Effector memory CD4-positive, alpha-beta T cell (primary cell): ENCODE measurements at regions not wholly inside any gene's neighbourhood (a gene's known extent, or its start where the extent isn't known, plus 50 kb on each side); places are given as distances from the start of the nearest gene placed in this dataset.
"Not testable (repeated sequence)": the region's sequence is repeated elsewhere in the genome, so short reads cannot be mapped to it uniquely, and the experiment has no call there.

Experiments
- DNase-seq, 3 donors: peaks; one replicate each; pipeline ENCODE4 v3.0.0-alpha.2; 2020
- H3K27ac ChIP-seq: 2 replicates; pipeline ENCODE4 v1.7.0; 2013; ENCODE audit warnings: mild to moderate bottlenecking, low read length, moderate library complexity; ENCODE audit not compliant: insufficient read depth, poor library complexity, severe bottlenecking
- H3K27me3 ChIP-seq: replicated peaks from 2 replicates; pipeline ENCODE4 v1.7.0; 2013; ENCODE audit warnings: mild to moderate bottlenecking, low read length; ENCODE audit not compliant: insufficient read depth, control insufficient read depth, poor library complexity, severe bottlenecking
- H3K36me3 ChIP-seq: 2 replicates; pipeline ENCODE4 v1.7.0; 2013; ENCODE audit warnings: mild to moderate bottlenecking, low read length, moderate library complexity; ENCODE audit not compliant: control insufficient read depth, insufficient read depth
- H3K4me1 ChIP-seq: 2 replicates; pipeline ENCODE4 v1.7.0; 2013; ENCODE audit warnings: low read length, mild to moderate bottlenecking; ENCODE audit not compliant: control insufficient read depth, insufficient read depth, poor library complexity, severe bottlenecking
- H3K4me3 ChIP-seq: 2 replicates; pipeline ENCODE4 v1.7.0; 2013; ENCODE audit warnings: low read length, low read depth, mild to moderate bottlenecking; ENCODE audit not compliant: insufficient read depth, poor library complexity, severe bottlenecking
- H3K9me3 ChIP-seq: 2 replicates; pipeline ENCODE4 v1.7.0; 2013; ENCODE audit warnings: mild to moderate bottlenecking, low read length, moderate library complexity; ENCODE audit not compliant: control insufficient read depth

- no peaks in the 10 kb centered on the region for H3K4me1 ChIP-seq
- H3K36me3 ChIP-seq, result no peaks in the 10 kb centered on the region
- peak in 1 of 3 donors; percentile 0 for DNase-seq
- no peaks in the 10 kb centered on the region for H3K9me3 ChIP-seq
- H3K27me3 ChIP-seq, result no peaks in the 10 kb centered on the region
- no peak overlapping the region for H3K4me3 ChIP-seq
- no peak overlapping the region for H3K27ac ChIP-seq
These were observed 173.9 kb upstream of the GRM3 start for GRCh38 chr7:86469680-86470295.

- no peak overlapping the region for H3K27ac ChIP-seq
- H3K4me3 ChIP-seq, result no peak overlapping the region
- no peaks in the 10 kb centered on the region for H3K27me3 ChIP-seq
- H3K36me3 ChIP-seq, result no peaks in the 10 kb centered on the region
- no peaks in the 10 kb centered on the region for H3K9me3 ChIP-seq
- DNase-seq, result no peak
- H3K4me1 ChIP-seq, result no peaks in the 10 kb centered on the region
These were observed 189.0 kb upstream of the GRM3 start for GRCh38 chr7:86454753-86455152.

GRCh38 chr7:86453454-86453853, 190.3 kb upstream of the GRM3 start:
- DNase-seq, result no peak
- no peaks in the 10 kb centered on the region for H3K4me1 ChIP-seq
- H3K9me3 ChIP-seq, result no peaks in the 10 kb centered on the region
- no peaks in the 10 kb centered on the region for H3K27me3 ChIP-seq
- no peaks in the 10 kb centered on the region for H3K36me3 ChIP-seq
- H3K4me3 ChIP-seq, result no peak overlapping the region
- no peak overlapping the region for H3K27ac ChIP-seq

GRCh38 chr7:86448856-86449255, 194.9 kb upstream of the GRM3 start:
- Histone ChIP-seq H3K36me3 (no peaks in the 10 kb centered on the region), H3K9me3 (no peaks in the 10 kb centered on the region), H3K4me1 (no peaks in the 10 kb centered on the region), H3K27me3 (no peaks in the 10 kb centered on the region), H3K4me3 (no peak overlapping the region), H3K27ac (no peak overlapping the region)
- no peak for DNase-seq

- Histone ChIP-seq H3K4me1 (no peaks in the 10 kb centered on the region), H3K27me3 (no peaks in the 10 kb centered on the region), H3K36me3 (no peaks in the 10 kb centered on the region), H3K9me3 (no peaks in the 10 kb centered on the region), H3K27ac (no peak overlapping the region), H3K4me3 (no peak overlapping the region)
- no peak for DNase-seq
These were observed 198.4 kb upstream of the GRM3 start for GRCh38 chr7:86445285-86445684.

GRCh38 chr7:86444245-86444644, 199.5 kb upstream of the GRM3 start:
- Histone ChIP-seq H3K4me1 (no peaks in the 10 kb centered on the region), H3K9me3 (no peaks in the 10 kb centered on the region), H3K4me3 (no peak overlapping the region), H3K36me3 (no peaks in the 10 kb centered on the region), H3K27ac (no peak overlapping the region), H3K27me3 (no peaks in the 10 kb centered on the region)
- no peak for DNase-seq

GRCh38 chr7:86440420-86440819, 203.3 kb upstream of the GRM3 start:
- H3K4me1 ChIP-seq, H3K27me3 ChIP-seq, H3K9me3 ChIP-seq, H3K36me3 ChIP-seq, H3K4me3 ChIP-seq, H3K27ac ChIP-seq, DNase-seq: not testable (repeated sequence)

- DNase-seq, result no peak
- Histone ChIP-seq H3K4me1 (no peaks in the 10 kb centered on the region), H3K27me3 (no peaks in the 10 kb centered on the region), H3K9me3 (no peaks in the 10 kb centered on the region), H3K27ac (no peak overlapping the region), H3K4me3 (no peak overlapping the region), H3K36me3 (no peaks in the 10 kb centered on the region)
These were observed 205.7 kb upstream of the GRM3 start for GRCh38 chr7:86437951-86438450.

GRCh38 chr7:86431761-86432160, 211.9 kb upstream of the GRM3 start:
- no peaks in the 10 kb centered on the region for H3K36me3 ChIP-seq
- no peaks in the 10 kb centered on the region for H3K9me3 ChIP-seq
- DNase-seq, result no peak
- no peak overlapping the region for H3K27ac ChIP-seq
- H3K4me3 ChIP-seq, result no peak overlapping the region
- no peaks in the 10 kb centered on the region for H3K4me1 ChIP-seq
- no peaks in the 10 kb centered on the region for H3K27me3 ChIP-seq

GRCh38 chr7:86411814-86412213, 231.9 kb upstream of the GRM3 start:
- Histone ChIP-seq H3K4me3 (no peak overlapping the region), H3K4me1 (no peaks in the 10 kb centered on the region), H3K27me3 (no peaks in the 10 kb centered on the region), H3K9me3 (no peaks in the 10 kb centered on the region), H3K27ac (no peak overlapping the region), H3K36me3 (no peaks in the 10 kb centered on the region)
- no peak for DNase-seq
